ENCODE measurements at regions not wholly inside any gene's neighbourhood (a gene's known extent, or its start where the extent isn't known, plus 50 kb on each side); places are given as distances from the start of the nearest gene placed in this dataset.

- TF ChIP-seq CTCF (IDR thresholded peaks at IDR 0.05), result no peak
- TF ChIP-seq EP300 (IDR thresholded peaks at IDR 0.05), result no peak
- TF ChIP-seq POLR2A (IDR thresholded peaks at IDR 0.05), result no peak
- TF ChIP-seq POLR2AphosphoS5 (IDR thresholded peaks at IDR 0.05), result no peak
Measured at GRCh38 chr13:81020010-81020409, 679.1 kb upstream of the SPRY2 start.

All from sigmoid colon (tissue), 4 donors.